OCI-LY7 (cell line): ENCODE measurements at regions not wholly inside any gene's neighbourhood (a gene's known extent, or its start where the extent isn't known, plus 50 kb on each side); places are given as distances from the start of the nearest gene placed in this dataset.

Source experiments
- BruUV-seq: library from RNA; stranded (reverse); fragments of 400-500 nt; replicated peaks from 2 replicates; lab custom pipeline; 2021; lab: Mats Ljungman, UMichigan
- CTCF ChIA-PET: fragments of 300-600 bp; sonication (Branson Sonifier 250); formaldehyde crosslinking; loops from one replicate; lab custom pipeline; 2022; ENCODE audit warnings: antibody characterized with exemption; ENCODE audit not compliant: unreplicated experiment; lab: Charles Lee
- POLR2A ChIA-PET: fragments of 300-600 bp; sonication (Branson Sonifier 250); formaldehyde crosslinking; loops from one replicate; lab custom pipeline; 2022; ENCODE audit warnings: antibody characterized with exemption; lab: Charles Lee
- DNase-seq: peaks from one replicate; pipeline ENCODE4 v3.0.0-alpha.2; 2015; ENCODE audit warnings: low spot score
- H2AFZ ChIP-seq: fragments of 200-600 bp; sonication (generic), shearing (Covaris generic); 2 replicates; pipeline ENCODE4 v1.6.1; 2014; ENCODE audit warnings: mild to moderate bottlenecking, antibody characterized with exemption, low read length, moderate library complexity
- H3K27ac ChIP-seq: fragments of 200-600 bp; sonication (generic); 2 replicates; pipeline ENCODE4 v1.5.1; 2014; ENCODE audit warnings: mixed run types, low read depth, mild to moderate bottlenecking, moderate library complexity, low read length, inconsistent platforms; ENCODE audit not compliant: poor library complexity, severe bottlenecking
- H3K36me3 ChIP-seq: fragments of 200-600 bp; sonication (generic); 2 replicates; pipeline ENCODE4 v1.6.1; 2014; ENCODE audit warnings: mild to moderate bottlenecking, antibody characterized with exemption, low read length, moderate library complexity, mixed read lengths; ENCODE audit not compliant: insufficient read depth
- H3K4me1 ChIP-seq: fragments of 200-600 bp; sonication (generic); 2 replicates; pipeline ENCODE4 v1.5.1; 2014; ENCODE audit warnings: mild to moderate bottlenecking, low read length; ENCODE audit not compliant: insufficient read depth, poor library complexity, severe bottlenecking
- H3K4me2 ChIP-seq: fragments of 200-600 bp; sonication (generic); 2 replicates; pipeline ENCODE4 v1.6.1; 2014; ENCODE audit warnings: mild to moderate bottlenecking, low read length
- H3K4me3 ChIP-seq: fragments of 200-600 bp; sonication (generic); 2 replicates; pipeline ENCODE4 v1.5.1; 2014; ENCODE audit warnings: mild to moderate bottlenecking, low read depth, low read length; ENCODE audit not compliant: poor library complexity, severe bottlenecking
- H3K79me2 ChIP-seq: fragments of 200-600 bp; sonication (generic); 2 replicates; pipeline ENCODE4 v1.6.1; 2016; ENCODE audit warnings: low read depth, mild to moderate bottlenecking, low read length, moderate library complexity, mixed read lengths; ENCODE audit not compliant: insufficient read depth
- H3K9me2 ChIP-seq: fragments of 200-600 bp; sonication (generic); 2 replicates; pipeline ENCODE4 v1.6.1; 2016; ENCODE audit warnings: mild to moderate bottlenecking, low read length, mixed read lengths; ENCODE audit not compliant: insufficient read depth
- H3K9me3 ChIP-seq: fragments of 200-600 bp; sonication (generic); 2 replicates; pipeline ENCODE4 v1.6.1; 2014; ENCODE audit warnings: mild to moderate bottlenecking, mixed run types, low read length, mixed read lengths
- H4K20me1 ChIP-seq: fragments of 200-600 bp; sonication (generic); 2 replicates; pipeline ENCODE4 v1.6.1; 2014; ENCODE audit warnings: mild to moderate bottlenecking, antibody characterized with exemption, low read length, moderate library complexity, mixed read lengths; ENCODE audit not compliant: insufficient read depth
- EZH2phosphoT487 ChIP-seq: fragments of 200-600 bp; sonication (generic); IDR thresholded peaks from 2 replicates; pipeline ENCODE4 v1.6.1; 2018; ENCODE audit warnings: low read depth, borderline replicate concordance, mild to moderate bottlenecking, mixed run types, antibody characterized with exemption, low read length, moderate library complexity, mixed read lengths
- intact Hi-C: fragments of 100-400 bp; cut with micrococcal nuclease; formaldehyde crosslinking; loops from one replicate; pipeline ENCODE4 v1.10.0; 2022; ENCODE audit not compliant: unreplicated experiment
- TF ChIP-seq, protein P1 (sequence below): fragments of 200-600 bp; sonication (generic); conservative IDR thresholded peaks from 2 replicates; pipeline ENCODE4 v1.5.1; 2014; ENCODE audit warnings: mild to moderate bottlenecking, antibody characterized with exemption, low read length, moderate library complexity, mixed read lengths

DNA sequence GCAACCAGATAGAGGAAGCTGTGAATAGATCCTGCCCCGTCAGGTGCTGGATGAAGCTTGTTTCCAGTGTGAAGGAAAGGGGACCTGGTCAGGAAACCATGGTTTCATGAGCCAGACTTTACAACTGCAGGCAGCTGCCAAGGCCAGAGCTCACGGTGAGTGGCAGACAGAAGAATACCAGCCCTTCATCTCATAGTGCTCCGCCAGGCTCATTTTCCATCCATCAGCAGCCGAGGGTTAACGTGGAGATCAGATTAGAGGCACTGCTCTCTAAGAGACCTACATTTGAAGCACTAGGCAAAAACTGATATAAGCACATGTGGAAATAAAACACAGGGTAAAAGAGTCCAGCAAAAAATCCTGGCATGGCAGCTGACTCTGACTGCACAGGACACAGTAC is 172.4 kb downstream of the CD24 start:
- H3K36me3 ChIP-seq = no peaks in the 10 kb centered on the region
- no peaks in the 10 kb centered on the region for H4K20me1 ChIP-seq
- no peak for TF ChIP-seq EZH2phosphoT487
- TF ChIP-seq, protein P1, sequence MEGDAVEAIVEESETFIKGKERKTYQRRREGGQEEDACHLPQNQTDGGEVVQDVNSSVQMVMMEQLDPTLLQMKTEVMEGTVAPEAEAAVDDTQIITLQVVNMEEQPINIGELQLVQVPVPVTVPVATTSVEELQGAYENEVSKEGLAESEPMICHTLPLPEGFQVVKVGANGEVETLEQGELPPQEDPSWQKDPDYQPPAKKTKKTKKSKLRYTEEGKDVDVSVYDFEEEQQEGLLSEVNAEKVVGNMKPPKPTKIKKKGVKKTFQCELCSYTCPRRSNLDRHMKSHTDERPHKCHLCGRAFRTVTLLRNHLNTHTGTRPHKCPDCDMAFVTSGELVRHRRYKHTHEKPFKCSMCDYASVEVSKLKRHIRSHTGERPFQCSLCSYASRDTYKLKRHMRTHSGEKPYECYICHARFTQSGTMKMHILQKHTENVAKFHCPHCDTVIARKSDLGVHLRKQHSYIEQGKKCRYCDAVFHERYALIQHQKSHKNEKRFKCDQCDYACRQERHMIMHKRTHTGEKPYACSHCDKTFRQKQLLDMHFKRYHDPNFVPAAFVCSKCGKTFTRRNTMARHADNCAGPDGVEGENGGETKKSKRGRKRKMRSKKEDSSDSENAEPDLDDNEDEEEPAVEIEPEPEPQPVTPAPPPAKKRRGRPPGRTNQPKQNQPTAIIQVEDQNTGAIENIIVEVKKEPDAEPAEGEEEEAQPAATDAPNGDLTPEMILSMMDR = no peak
- H3K9me2 ChIP-seq = no peaks in the 10 kb centered on the region
- no peak overlapping the region for H3K4me3 ChIP-seq
- H3K27ac ChIP-seq = no peak overlapping the region
- no peak overlapping the region for H2AFZ ChIP-seq
- H3K79me2 ChIP-seq = no peaks in the 10 kb centered on the region
- H3K9me3 ChIP-seq = peaks cover 3% of the 10 kb centered on the region; the same call in 1 of the 2 replicates
- ChIA-PET CTCF (no interaction called here), POLR2A (interaction anchor here (0.6 to 1.2 kb wide), 4 partner anchors 8 to 27 kb away, joined by 3 to 6 read pairs (median 3); no protein-coding TSS in a partner anchor)
- intact Hi-C loops = no loop called here
- H3K4me2 ChIP-seq = no peak overlapping the region
- no peak for DNase-seq
- BruUV-seq = no TSS peak
- no peaks in the 10 kb centered on the region for H3K4me1 ChIP-seq

- TF ChIP-seq EZH2phosphoT487 = no peak
- TF ChIP-seq, protein P1 = no peak
- H3K4me1 ChIP-seq = no peaks in the 10 kb centered on the region
- no peak overlapping the region for H3K27ac ChIP-seq
- intact Hi-C loops = no loop called here
- POLR2A ChIA-PET = interaction anchor here (0.9 to 1.2 kb wide), 3 partner anchors 9 to 11 kb away, joined by 3 to 6 read pairs (median 3); no protein-coding TSS in a partner anchor
- H4K20me1 ChIP-seq = no peaks in the 10 kb centered on the region
- H3K9me2 ChIP-seq = no peaks in the 10 kb centered on the region
- no peak overlapping the region for H3K4me3 ChIP-seq
- H3K4me2 ChIP-seq = no peak overlapping the region
- DNase-seq = no peak
- no TSS peak for BruUV-seq
- CTCF ChIA-PET = no interaction called here
- H3K9me3 ChIP-seq = no peaks in the 10 kb centered on the region
- no peak overlapping the region for H2AFZ ChIP-seq
- no peaks in the 10 kb centered on the region for H3K36me3 ChIP-seq
- no peaks in the 10 kb centered on the region for H3K79me2 ChIP-seq
These were observed 171.9 kb downstream of the QRSL1 start for GRCh38 chr6:106801256-106801655.

DNA sequence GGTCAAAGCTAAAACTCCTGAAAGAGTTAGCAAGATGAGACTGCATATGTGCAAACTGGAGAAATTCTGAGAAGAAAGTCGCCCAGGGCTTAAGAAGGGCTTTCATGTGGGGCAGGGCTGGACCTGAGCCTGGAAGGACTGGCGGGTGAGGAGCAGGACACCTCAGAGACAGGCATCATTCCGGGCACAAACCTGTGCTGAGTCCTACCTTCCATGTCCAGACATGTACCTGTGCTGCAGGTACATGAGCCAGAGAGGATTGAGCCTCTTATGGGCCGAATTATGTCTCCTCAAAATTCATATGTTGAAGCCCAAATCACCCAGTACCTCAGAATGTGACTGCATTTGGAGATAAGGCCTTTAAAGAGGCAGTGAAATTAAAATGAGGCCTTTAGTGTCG is 171.0 kb downstream of the QRSL1 start:
- Histone ChIP-seq H3K36me3 (no peaks in the 10 kb centered on the region), H3K4me1 (no peaks in the 10 kb centered on the region), H3K9me2 (no peaks in the 10 kb centered on the region), H4K20me1 (no peaks in the 10 kb centered on the region), H3K4me3 (no peak overlapping the region), H3K9me3 (no peaks in the 10 kb centered on the region), H3K4me2 (no peak overlapping the region), H3K27ac (no peak overlapping the region), H3K79me2 (no peaks in the 10 kb centered on the region), H2AFZ (no peak overlapping the region)
- TF ChIP-seq EZH2phosphoT487 = no peak
- TF ChIP-seq, protein P1 = no peak
- intact Hi-C loops = no loop called here
- no peak for DNase-seq
- BruUV-seq = no TSS peak
- ChIA-PET POLR2A (interaction anchor here (0.7 kb wide), 1 partner anchor 30 kb away, joined by 3 read pairs; no protein-coding TSS in a partner anchor), CTCF (no interaction called here)
